ENCODE measurements at regions not wholly inside any gene's neighbourhood (a gene's known extent, or its start where the extent isn't known, plus 50 kb on each side); places are given as distances from the start of the nearest gene placed in this dataset.

- TF ChIP-seq ZBED4 (CRISPR knock-in tag; IDR thresholded peaks at IDR 0.05; ENCODE audit: borderline replicate concordance) (no peak), MAFK (conservative IDR thresholded peaks at IDR 0.05 in 1 of 2, IDR thresholded peaks at IDR 0.05 in 1 of 2; ENCODE audit: low read length in 2 of 2) (no peak)
These were observed 528.0 kb downstream of the DACH1 start (continued) for GRCh38 chr13:71339005-71339404.

- H3K4me3 ChIP-seq (replicated peaks in 1 of 3; ENCODE audit: insufficient read depth in 1 of 3, low read depth in 2 of 3, low read length in 3 of 3), result no peak overlapping the region
- no peak overlapping the region for H3K27ac ChIP-seq (ENCODE audit: extremely low read length, insufficient read depth, low read length)
- CTCF ChIA-PET (ENCODE audit: low intra/inter-chr PET ratio, low total read pairs), result no interaction called here
- no peak overlapping the region for H3K4me2 ChIP-seq (ENCODE audit: low read depth, low read length)
- DNase-seq (ENCODE audit: low spot score) (no peak), ATAC-seq (no peak), FAIRE-seq (no peak)
- 0% methylated on average over 3 of the region's 3 CpGs for WGBS (ENCODE audit: low lambda C conversion rate)
- TF ChIP-seq MIER3 (CRISPR knock-in tag; IDR thresholded peaks at IDR 0.05; ENCODE audit: borderline replicate concordance) (no peak), MED8 (CRISPR knock-in tag; IDR thresholded peaks at IDR 0.05; ENCODE audit: insufficient replicate concordance) (no peak)
- H3K9me3 ChIP-seq (ENCODE audit: low read length), result no peaks in the 10 kb centered on the region
- POLR2A ChIA-PET, result no interaction called here
- H3K4me1 ChIP-seq (ENCODE audit: insufficient read depth, low read length), result no peaks in the 10 kb centered on the region
- H3K79me2 ChIP-seq (ENCODE audit: insufficient read depth, low read length), result no peaks in the 10 kb centered on the region
- H3K36me3 ChIP-seq (replicated peaks in 1 of 2; ENCODE audit: control insufficient read depth in 1 of 2, insufficient read depth in 2 of 2, low read length in 2 of 2), result no peaks in the 10 kb centered on the region
- no peak overlapping the region for H3K9ac ChIP-seq (ENCODE audit: insufficient read depth, low read depth, low read length)
- intact Hi-C loops (cut with micrococcal nuclease; ENCODE audit: unreplicated experiment), result no loop called here
- no peaks in the 10 kb centered on the region for H4K20me1 ChIP-seq (ENCODE audit: insufficient read depth, low read length)
- H2AFZ ChIP-seq (ENCODE audit: low read length), result no peak overlapping the region
- no peaks in the 10 kb centered on the region for H3K27me3 ChIP-seq (ENCODE audit: control insufficient read depth in 1 of 2, insufficient read depth in 2 of 2, low read length in 2 of 2)
- BruUV-seq (replicated peaks), result no TSS peak
- in situ Hi-C loops (cut with HindIII; ENCODE audit: extremely low pct_ligation_motif_present, low pct_unique_long_range_greater_than_20kb), result no loop called here
These were observed 528.9 kb downstream of the DACH1 start for GRCh38 chr13:71338070-71338469.
